Astrocyte of the cerebellum (primary cell): ENCODE measurements at regions not wholly inside any gene's neighbourhood (a gene's known extent, or its start where the extent isn't known, plus 50 kb on each side); places are given as distances from the start of the nearest gene placed in this dataset.
"Not testable (repeated sequence)": the region's sequence is repeated elsewhere in the genome, so short reads cannot be mapped to it uniquely, and the experiment has no call there.

Experiments
- DNase-seq: peaks from one replicate; pipeline ENCODE4 v3.0.0-alpha.2; 2011; ENCODE audit warnings: low read depth
- H3K4me3 ChIP-seq: 2 replicates; pipeline ENCODE4 v1.5.1; 2011; ENCODE audit warnings: mild to moderate bottlenecking, low read depth, low read length, moderate library complexity
- in situ Hi-C: cut with HindIII; loops from 2 replicates; pipeline ENCODE4 v1.10.0; 2017; ENCODE audit warnings: low sequenced_read_pairs
- TF ChIP-seq, protein P1 (sequence below): IDR thresholded peaks from 2 replicates; pipeline ENCODE4 v1.5.1; 2012; ENCODE audit warnings: low read length, low read depth, moderate library complexity, mild to moderate bottlenecking; ENCODE audit errors: missing control alignments

DNA sequence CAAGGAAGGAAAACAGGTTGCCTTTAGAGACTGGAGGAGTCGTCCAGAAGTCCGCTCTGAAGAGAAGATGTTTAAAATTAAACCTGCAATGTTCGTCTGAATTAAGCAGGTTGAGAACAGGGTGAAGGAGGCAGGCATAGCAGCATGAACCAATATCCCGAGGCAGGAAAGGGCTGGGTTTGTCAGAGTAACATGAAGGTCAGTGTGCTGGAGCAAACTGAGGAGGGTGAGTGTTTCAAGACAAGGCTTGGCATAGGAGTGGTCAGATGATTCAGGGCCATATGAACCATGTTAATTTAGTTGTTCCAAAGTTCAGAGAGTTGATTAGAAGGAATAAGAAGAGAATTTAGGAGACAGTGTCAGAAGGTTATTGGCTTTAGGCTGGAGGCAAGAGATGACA is 93.3 kb downstream of the UTRN start:
- no peak for DNase-seq
- TF ChIP-seq, protein P1, sequence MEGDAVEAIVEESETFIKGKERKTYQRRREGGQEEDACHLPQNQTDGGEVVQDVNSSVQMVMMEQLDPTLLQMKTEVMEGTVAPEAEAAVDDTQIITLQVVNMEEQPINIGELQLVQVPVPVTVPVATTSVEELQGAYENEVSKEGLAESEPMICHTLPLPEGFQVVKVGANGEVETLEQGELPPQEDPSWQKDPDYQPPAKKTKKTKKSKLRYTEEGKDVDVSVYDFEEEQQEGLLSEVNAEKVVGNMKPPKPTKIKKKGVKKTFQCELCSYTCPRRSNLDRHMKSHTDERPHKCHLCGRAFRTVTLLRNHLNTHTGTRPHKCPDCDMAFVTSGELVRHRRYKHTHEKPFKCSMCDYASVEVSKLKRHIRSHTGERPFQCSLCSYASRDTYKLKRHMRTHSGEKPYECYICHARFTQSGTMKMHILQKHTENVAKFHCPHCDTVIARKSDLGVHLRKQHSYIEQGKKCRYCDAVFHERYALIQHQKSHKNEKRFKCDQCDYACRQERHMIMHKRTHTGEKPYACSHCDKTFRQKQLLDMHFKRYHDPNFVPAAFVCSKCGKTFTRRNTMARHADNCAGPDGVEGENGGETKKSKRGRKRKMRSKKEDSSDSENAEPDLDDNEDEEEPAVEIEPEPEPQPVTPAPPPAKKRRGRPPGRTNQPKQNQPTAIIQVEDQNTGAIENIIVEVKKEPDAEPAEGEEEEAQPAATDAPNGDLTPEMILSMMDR: no peak
- in situ Hi-C loops: no loop called here
- H3K4me3 ChIP-seq: no peak overlapping the region

DNA sequence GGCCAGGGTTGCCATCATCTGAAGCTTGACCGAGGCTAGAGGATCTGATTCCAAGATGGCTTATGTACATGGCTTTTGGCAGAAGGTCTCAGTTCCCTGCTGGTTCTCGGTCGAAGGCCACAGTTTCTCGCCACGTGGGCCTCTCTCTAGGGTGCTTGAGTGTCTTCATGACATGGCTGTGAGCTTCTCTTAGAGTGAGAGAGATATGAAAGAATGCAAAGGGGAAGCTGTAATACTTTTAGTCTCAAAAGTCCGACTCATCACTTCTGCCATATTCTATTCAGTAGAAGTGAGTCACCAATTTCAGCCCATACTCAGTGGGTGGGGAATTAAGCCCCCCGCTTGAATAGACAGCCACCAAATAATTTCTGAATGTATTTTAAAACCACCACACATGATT is 94.2 kb downstream of the UTRN start:
- no peak for DNase-seq
- in situ Hi-C loops: no loop called here
- H3K4me3 ChIP-seq: no peak overlapping the region
- TF ChIP-seq, protein P1: no peak

GRCh38 chr6:144381499-144381898 is 96.4 kb downstream of the UTRN start:
- in situ Hi-C loops: loop anchor here (5.0 kb wide), 1 partner anchor 41 kb away; no protein-coding TSS in a partner anchor
- not testable (repeated sequence) for DNase-seq, H3K4me3 ChIP-seq

DNA sequence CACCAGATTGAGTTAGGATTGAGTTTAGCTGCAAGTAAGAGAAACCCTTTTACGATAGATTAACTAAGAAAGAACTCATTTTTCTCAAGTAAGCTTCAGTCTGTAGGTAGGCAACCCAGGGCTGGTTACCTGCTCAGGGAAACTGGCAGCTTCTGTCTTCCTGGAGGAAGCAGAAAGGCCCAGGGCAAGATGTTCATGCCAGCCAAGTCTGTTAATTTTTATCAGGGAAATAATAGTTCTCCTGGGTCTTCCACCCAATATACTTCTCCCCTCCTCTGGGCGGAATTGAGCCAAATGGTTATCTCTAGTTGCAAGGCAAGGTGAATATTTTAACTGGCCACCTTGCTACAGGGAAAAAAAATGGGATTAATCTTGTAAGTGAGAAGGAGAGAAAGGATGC is 98.2 kb downstream of the UTRN start:
- no peak overlapping the region for H3K4me3 ChIP-seq
- TF ChIP-seq, protein P1: no peak
- in situ Hi-C loops: loop anchor here (5.0 kb wide), 1 partner anchor 39 kb away; no protein-coding TSS in a partner anchor
- no peak for DNase-seq

GRCh38 chr6:144384427-144384826 is 99.3 kb downstream of the UTRN start:
- in situ Hi-C loops: loop anchor here (5.0 kb wide), 1 partner anchor 38 kb away; no protein-coding TSS in a partner anchor
- TF ChIP-seq, protein P1: no peak
- H3K4me3 ChIP-seq: no peak overlapping the region
- DNase-seq: no peak

DNA sequence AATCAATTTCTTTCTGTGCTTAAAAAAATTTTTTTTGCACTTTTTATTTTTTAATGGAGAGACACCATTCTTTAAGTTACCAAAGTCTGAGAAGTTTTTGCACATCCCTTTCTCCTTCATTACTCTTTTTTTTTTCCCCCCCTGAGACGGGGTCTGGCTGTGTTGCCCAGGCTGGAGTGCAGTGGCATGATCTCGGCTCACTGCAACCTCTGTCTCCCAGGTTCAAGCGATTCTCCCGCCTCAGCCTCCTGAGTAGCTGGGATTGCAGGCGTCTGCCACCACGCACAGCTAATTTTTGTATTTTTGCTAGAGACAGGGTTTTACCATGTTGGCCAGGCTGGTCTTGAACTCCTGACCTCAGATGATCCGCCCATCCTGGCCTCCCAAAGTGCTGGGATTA is 104.3 kb downstream of the UTRN start:
- in situ Hi-C loops: loop anchor here (5.0 kb wide), 1 partner anchor 92 kb away; no protein-coding TSS in a partner anchor
- DNase-seq, H3K4me3 ChIP-seq: not testable (repeated sequence)

DNA sequence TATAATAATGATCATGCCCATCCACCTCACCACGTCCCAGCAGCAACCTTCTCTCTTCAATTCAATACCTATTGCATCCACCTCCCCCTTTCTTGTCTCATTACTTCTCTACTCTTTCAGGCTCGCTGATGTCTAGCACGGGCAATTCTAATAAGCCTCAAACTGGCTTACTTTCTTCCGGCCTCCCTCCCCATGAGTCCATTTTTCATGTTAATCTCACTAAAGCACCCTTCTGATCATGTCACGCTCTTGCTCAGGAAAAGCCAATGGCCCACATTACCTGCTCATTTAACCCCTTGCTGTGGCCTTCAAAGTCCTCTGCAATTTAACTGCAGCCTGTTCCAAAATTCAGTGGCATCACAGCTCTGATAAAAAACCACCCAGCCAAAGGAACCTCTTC is 105.1 kb downstream of the UTRN start:
- TF ChIP-seq, protein P1: no peak
- in situ Hi-C loops: no loop called here
- DNase-seq: no peak

DNA sequence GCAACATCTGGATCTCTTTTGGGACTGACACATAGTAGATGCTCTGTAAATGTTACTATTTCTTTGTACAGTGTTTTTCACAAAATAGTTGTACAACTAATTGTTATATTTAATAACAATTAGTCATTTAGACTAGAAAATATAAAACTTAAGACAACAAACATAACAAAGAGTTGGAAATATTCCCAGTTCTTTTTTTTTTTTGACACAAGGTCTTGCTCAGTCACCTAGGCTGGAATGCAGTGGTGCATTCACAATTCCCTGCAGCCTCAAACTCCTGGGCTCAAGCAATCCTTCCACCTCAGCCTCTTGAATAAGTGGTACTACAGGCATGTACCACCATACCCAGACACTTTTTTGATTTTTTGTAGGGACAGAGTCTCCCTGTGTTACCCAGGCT is 105.8 kb downstream of the UTRN start:
- TF ChIP-seq, protein P1: no peak
- H3K4me3 ChIP-seq: no peak overlapping the region
- DNase-seq: no peak
- in situ Hi-C loops: no loop called here

More for the DNA sequence above, 105.1 kb downstream of the UTRN start:
- no peak overlapping the region for H3K4me3 ChIP-seq
